ENCODE measurements at regions not wholly inside any gene's neighbourhood (a gene's known extent, or its start where the extent isn't known, plus 50 kb on each side); places are given as distances from the start of the nearest gene placed in this dataset.

GRCh38 chr19:16018106-16018755 is 58.1 kb upstream of the TPM4 start:
- no peak for DNase-seq (ENCODE audit: low read depth)

GRCh38 chr19:16018801-16019551 is 57.3 kb upstream of the TPM4 start:
- no peak for TF ChIP-seq CTCF (IDR thresholded peaks at IDR 0.05; ENCODE audit: low read length, missing control alignments)
- no peak for DNase-seq (ENCODE audit: low read depth)

More at GRCh38 chr19:16018106-16018755, 58.1 kb upstream of the TPM4 start:
- TF ChIP-seq CTCF (IDR thresholded peaks at IDR 0.05; ENCODE audit: low read length, missing control alignments): no peak
- no peak overlapping the region for H3K4me3 ChIP-seq (replicated peaks; ENCODE audit: low read depth, low read length)

GRCh38 chr19:16019691-16020448 is 56.4 kb upstream of the TPM4 start:
- H3K4me3 ChIP-seq (replicated peaks; ENCODE audit: low read depth, low read length): no peak overlapping the region
- TF ChIP-seq CTCF (IDR thresholded peaks at IDR 0.05; ENCODE audit: low read length, missing control alignments): no peak
- no peak for DNase-seq (ENCODE audit: low read depth)

More at GRCh38 chr19:16018801-16019551, 57.3 kb upstream of the TPM4 start:
- H3K4me3 ChIP-seq (replicated peaks; ENCODE audit: low read depth, low read length): no peak overlapping the region

- DNase-seq (ENCODE audit: low read depth): no peak
- no peak for TF ChIP-seq CTCF (IDR thresholded peaks at IDR 0.05; ENCODE audit: low read length, missing control alignments)
- H3K4me3 ChIP-seq (replicated peaks; ENCODE audit: low read depth, low read length): no peak overlapping the region
Observed at GRCh38 chr19:16021796-16022195, 54.5 kb upstream of the TPM4 start.

- no peak for DNase-seq (ENCODE audit: low read depth)
- TF ChIP-seq CTCF (IDR thresholded peaks at IDR 0.05; ENCODE audit: low read length, missing control alignments): no peak
- H3K4me3 ChIP-seq (replicated peaks; ENCODE audit: low read depth, low read length): no peak overlapping the region
Observed at GRCh38 chr19:16022251-16022650, 54.0 kb upstream of the TPM4 start.

- TF ChIP-seq CTCF (IDR thresholded peaks at IDR 0.05; ENCODE audit: low read length, missing control alignments): no peak
- DNase-seq (ENCODE audit: low read depth): no peak
- no peak overlapping the region for H3K4me3 ChIP-seq (replicated peaks; ENCODE audit: low read depth, low read length)
Observed at GRCh38 chr19:16022681-16023080, 53.6 kb upstream of the TPM4 start.
